ENCODE measurements at regions not wholly inside any gene's neighbourhood (a gene's known extent, or its start where the extent isn't known, plus 50 kb on each side); places are given as distances from the start of the nearest gene placed in this dataset.

DNA sequence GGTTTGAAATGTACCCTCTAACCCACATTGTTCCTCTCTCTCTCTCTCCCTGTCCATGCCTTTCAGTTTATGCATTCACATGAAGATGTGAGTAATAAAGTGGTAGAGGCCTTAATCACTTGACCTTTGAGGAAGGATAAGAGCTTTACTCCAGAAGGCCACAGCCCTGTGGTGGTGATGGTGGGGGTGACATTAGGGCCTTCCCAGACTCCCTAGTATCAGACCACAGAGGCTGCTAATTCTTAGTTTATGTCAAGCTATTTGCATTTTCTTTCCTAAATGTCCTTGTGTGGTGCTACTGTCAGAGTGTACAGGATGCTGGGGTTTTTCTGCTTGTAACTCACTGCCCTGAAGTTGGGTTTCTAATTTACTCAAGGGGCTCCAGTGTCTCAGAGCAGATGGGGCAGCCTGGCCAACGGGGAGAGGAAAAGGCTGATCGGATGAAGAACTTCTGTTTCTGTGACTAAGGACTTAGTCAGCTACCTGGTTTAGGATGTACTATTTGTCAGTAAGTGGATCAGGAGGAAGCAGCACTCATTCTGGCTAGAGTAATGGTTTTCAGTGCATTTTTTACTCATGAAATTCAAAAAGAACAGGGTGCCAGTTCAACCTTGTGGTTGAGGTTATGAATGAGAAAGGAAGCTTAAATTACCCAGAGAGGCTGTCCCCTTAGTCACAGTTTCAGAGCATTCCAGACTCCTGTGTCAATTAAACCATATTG lies 509.6 kb upstream of the DIPK2B start:
- TF ChIP-seq, protein P1, sequence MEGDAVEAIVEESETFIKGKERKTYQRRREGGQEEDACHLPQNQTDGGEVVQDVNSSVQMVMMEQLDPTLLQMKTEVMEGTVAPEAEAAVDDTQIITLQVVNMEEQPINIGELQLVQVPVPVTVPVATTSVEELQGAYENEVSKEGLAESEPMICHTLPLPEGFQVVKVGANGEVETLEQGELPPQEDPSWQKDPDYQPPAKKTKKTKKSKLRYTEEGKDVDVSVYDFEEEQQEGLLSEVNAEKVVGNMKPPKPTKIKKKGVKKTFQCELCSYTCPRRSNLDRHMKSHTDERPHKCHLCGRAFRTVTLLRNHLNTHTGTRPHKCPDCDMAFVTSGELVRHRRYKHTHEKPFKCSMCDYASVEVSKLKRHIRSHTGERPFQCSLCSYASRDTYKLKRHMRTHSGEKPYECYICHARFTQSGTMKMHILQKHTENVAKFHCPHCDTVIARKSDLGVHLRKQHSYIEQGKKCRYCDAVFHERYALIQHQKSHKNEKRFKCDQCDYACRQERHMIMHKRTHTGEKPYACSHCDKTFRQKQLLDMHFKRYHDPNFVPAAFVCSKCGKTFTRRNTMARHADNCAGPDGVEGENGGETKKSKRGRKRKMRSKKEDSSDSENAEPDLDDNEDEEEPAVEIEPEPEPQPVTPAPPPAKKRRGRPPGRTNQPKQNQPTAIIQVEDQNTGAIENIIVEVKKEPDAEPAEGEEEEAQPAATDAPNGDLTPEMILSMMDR (IDR thresholded peaks at IDR 0.05): no peak
- TF ChIP-seq POLR2A (IDR thresholded peaks at IDR 0.05) (no peak), POLR2AphosphoS5 (IDR thresholded peaks at IDR 0.05; ENCODE audit: insufficient read depth in 1 of 2, low read depth in 1 of 2) (no peak)
